Stimulated activated naive CD8-positive, alpha-beta T cell treated with anti-CD3 and anti-CD28 coated beads, Interleukin-15, Interleukin-2, amounts not matched to agents 100 ng/mL and 50 ng/mL, for 24 hours (primary cell): ENCODE measurements at regions not wholly inside any gene's neighbourhood (a gene's known extent, or its start where the extent isn't known, plus 50 kb on each side); places are given as distances from the start of the nearest gene placed in this dataset.

Source experiments
- H3K27ac Mint-ChIP-seq: one replicate; pipeline ENCODE4 v1.8.0; 2021; ENCODE audit warnings: mild to moderate bottlenecking, mixed read lengths
- H3K27me3 Mint-ChIP-seq: one replicate; pipeline ENCODE4 v1.8.0; 2021; ENCODE audit warnings: mixed read lengths
- H3K36me3 Mint-ChIP-seq: one replicate; pipeline ENCODE4 v1.8.0; 2021; ENCODE audit warnings: low read depth, mixed read lengths
- H3K4me1 Mint-ChIP-seq: one replicate; pipeline ENCODE4 v1.8.0; 2021; ENCODE audit warnings: low read depth, mixed read lengths
- H3K4me3 Mint-ChIP-seq: one replicate; pipeline ENCODE4 v1.8.0; 2021; ENCODE audit warnings: mild to moderate bottlenecking, mixed read lengths
- H3K9me3 Mint-ChIP-seq: one replicate; pipeline ENCODE4 v1.8.0; 2021; ENCODE audit warnings: mixed read lengths

- peaks cover 26% of the 10 kb centered on the region for H3K27me3 Mint-ChIP-seq
- H3K27ac Mint-ChIP-seq = no peak overlapping the region
- no peaks in the 10 kb centered on the region for H3K36me3 Mint-ChIP-seq
- H3K4me1 Mint-ChIP-seq = no peaks in the 10 kb centered on the region
- H3K4me3 Mint-ChIP-seq = no peak overlapping the region
- no peaks in the 10 kb centered on the region for H3K9me3 Mint-ChIP-seq
Measured at GRCh38 chr12:111178181-111179081, 190.5 kb downstream of the PHETA1 start.

GRCh38 chr12:111175396-111176094 is 193.3 kb downstream of the PHETA1 start:
- H3K9me3 Mint-ChIP-seq = no peaks in the 10 kb centered on the region
- H3K4me3 Mint-ChIP-seq = no peak overlapping the region
- H3K4me1 Mint-ChIP-seq = peaks cover 3% of the 10 kb centered on the region
- peaks cover 15% of the 10 kb centered on the region for H3K27me3 Mint-ChIP-seq
- no peak overlapping the region for H3K27ac Mint-ChIP-seq
- H3K36me3 Mint-ChIP-seq = no peaks in the 10 kb centered on the region

- Mint-ChIP-seq H3K27ac (no peak overlapping the region), H3K4me3 (no peak overlapping the region), H3K36me3 (no peaks in the 10 kb centered on the region), H3K9me3 (no peaks in the 10 kb centered on the region), H3K27me3 (peaks cover 10% of the 10 kb centered on the region), H3K4me1 (peaks cover 4% of the 10 kb centered on the region)
Measured at GRCh38 chr12:111174961-111175345, 193.9 kb downstream of the PHETA1 start.

- Mint-ChIP-seq H3K9me3 (no peaks in the 10 kb centered on the region), H3K27ac (no peak overlapping the region), H3K4me3 (no peak overlapping the region), H3K36me3 (no peaks in the 10 kb centered on the region), H3K4me1 (peaks cover 4% of the 10 kb centered on the region), H3K27me3 (peaks cover 9% of the 10 kb centered on the region)
Measured at GRCh38 chr12:111174251-111174960, 194.5 kb downstream of the PHETA1 start.

- Mint-ChIP-seq H3K27me3 (peaks cover 9% of the 10 kb centered on the region), H3K4me1 (peaks cover 4% of the 10 kb centered on the region), H3K4me3 (no peak overlapping the region), H3K36me3 (no peaks in the 10 kb centered on the region), H3K9me3 (no peaks in the 10 kb centered on the region), H3K27ac (no peak overlapping the region)
Measured at GRCh38 chr12:111173836-111174235, 195.1 kb downstream of the PHETA1 start.

- Mint-ChIP-seq H3K36me3 (no peaks in the 10 kb centered on the region), H3K27me3 (peaks cover 9% of the 10 kb centered on the region), H3K9me3 (no peaks in the 10 kb centered on the region), H3K27ac (no peak overlapping the region), H3K4me3 (no peak overlapping the region), H3K4me1 (peaks cover 4% of the 10 kb centered on the region)
Measured at GRCh38 chr12:111173391-111173790, 195.5 kb downstream of the PHETA1 start.

GRCh38 chr12:111172786-111173185 is 196.1 kb downstream of the PHETA1 start:
- Mint-ChIP-seq H3K27ac (no peak overlapping the region), H3K36me3 (no peaks in the 10 kb centered on the region), H3K9me3 (no peaks in the 10 kb centered on the region), H3K4me1 (peaks cover 4% of the 10 kb centered on the region), H3K4me3 (no peak overlapping the region), H3K27me3 (peaks cover 8% of the 10 kb centered on the region)

- Mint-ChIP-seq H3K27ac (no peak overlapping the region), H3K4me3 (no peak overlapping the region), H3K27me3 (peaks cover 6% of the 10 kb centered on the region), H3K36me3 (no peaks in the 10 kb centered on the region), H3K4me1 (peaks cover 4% of the 10 kb centered on the region), H3K9me3 (no peaks in the 10 kb centered on the region)
Measured at GRCh38 chr12:111171832-111172231, 197.1 kb downstream of the PHETA1 start.

- Mint-ChIP-seq H3K4me1 (peaks cover 4% of the 10 kb centered on the region), H3K27me3 (peaks cover 6% of the 10 kb centered on the region), H3K27ac (no peak overlapping the region), H3K9me3 (no peaks in the 10 kb centered on the region), H3K4me3 (no peak overlapping the region), H3K36me3 (no peaks in the 10 kb centered on the region)
Measured at GRCh38 chr12:111171345-111171744, 197.6 kb downstream of the PHETA1 start.

GRCh38 chr12:111170543-111170942 is 198.4 kb downstream of the PHETA1 start:
- peaks cover 4% of the 10 kb centered on the region for H3K4me1 Mint-ChIP-seq
- H3K9me3 Mint-ChIP-seq = no peaks in the 10 kb centered on the region
- H3K4me3 Mint-ChIP-seq = no peak overlapping the region
- no peaks in the 10 kb centered on the region for H3K36me3 Mint-ChIP-seq
- H3K27me3 Mint-ChIP-seq = peaks cover 2% of the 10 kb centered on the region
- no peak overlapping the region for H3K27ac Mint-ChIP-seq

- Mint-ChIP-seq H3K9me3 (no peaks in the 10 kb centered on the region), H3K4me3 (no peak overlapping the region)
Measured at GRCh38 chr12:111169456-111169855, 199.4 kb downstream of the PHETA1 start.

GRCh38 chr12:111169032-111169431 is 199.9 kb downstream of the PHETA1 start:
- no peak overlapping the region for H3K4me3 Mint-ChIP-seq
- peaks cover 4% of the 10 kb centered on the region for H3K4me1 Mint-ChIP-seq
- H3K9me3 Mint-ChIP-seq = no peaks in the 10 kb centered on the region
- H3K27ac Mint-ChIP-seq = no peak overlapping the region
- no peaks in the 10 kb centered on the region for H3K36me3 Mint-ChIP-seq
- no peaks in the 10 kb centered on the region for H3K27me3 Mint-ChIP-seq

More at GRCh38 chr12:111169456-111169855, 199.4 kb downstream of the PHETA1 start:
- H3K36me3 Mint-ChIP-seq = no peaks in the 10 kb centered on the region
- H3K4me1 Mint-ChIP-seq = peaks cover 4% of the 10 kb centered on the region
- no peaks in the 10 kb centered on the region for H3K27me3 Mint-ChIP-seq
- no peak overlapping the region for H3K27ac Mint-ChIP-seq

- H3K9me3 Mint-ChIP-seq = no peaks in the 10 kb centered on the region
- peaks cover 4% of the 10 kb centered on the region for H3K4me1 Mint-ChIP-seq
- no peak overlapping the region for H3K4me3 Mint-ChIP-seq
- no peak overlapping the region for H3K27ac Mint-ChIP-seq
- H3K36me3 Mint-ChIP-seq = no peaks in the 10 kb centered on the region
- H3K27me3 Mint-ChIP-seq = no peaks in the 10 kb centered on the region
Measured at GRCh38 chr12:111168009-111168900, 200.6 kb downstream of the PHETA1 start.
